K562 (cell line): ENCODE measurements at regions not wholly inside any gene's neighbourhood (a gene's known extent, or its start where the extent isn't known, plus 50 kb on each side); places are given as distances from the start of the nearest gene placed in this dataset.
A peak's percentile ranks its signal among the peaks of the same experiment; 100 is the strongest.

Source experiments
- ATAC-seq: fragments of 200-7000 bp; cut with Tn5 transposase; 3 replicates; pipeline ENCODE4 v1.9.1; 2020; ENCODE audit warnings: moderate library complexity
- BruUV-seq: library from RNA; stranded (reverse); fragments of 400-500 nt; replicated peaks from 2 replicates; lab custom pipeline; 2021; lab: Mats Ljungman, UMichigan
- CTCF ChIA-PET: fragments of 300-600 bp; formaldehyde crosslinking; extraction: SDS; loops from one replicate; lab custom pipeline; 2021; ENCODE audit warnings: low intra/inter-chr PET ratio; lab: Yijun Ruan, JAX
- POLR2A ChIA-PET: fragments of 300-600, 350-650 bp; sonication (Branson Sonifier 250); formaldehyde crosslinking; extraction: SDS; loops from one replicate; lab custom pipeline; 2021; ENCODE audit warnings: antibody characterized with exemption, inconsistent platforms; lab: Yijun Ruan, JAX
- DNase-seq, 4 experiments: peaks; one replicate each; pipeline versions ENCODE4 v3.0.0 to v3.0.0-alpha.2; 2011 to 2018; ENCODE audit warnings: low spot score in 3 of 4, mixed read lengths in 3 of 4; ENCODE audit errors: extremely low read depth in 1 of 4
- FAIRE-seq: peaks from 2 replicates; lab custom pipeline; 2011; peaks lifted over from hg19 to GRCh38; lab: Jason Lieb, UNC
- H2AFZ ChIP-seq: 2 replicates; pipeline ENCODE4 v1.6.0; 2011; ENCODE audit warnings: low read depth, low read length, control low read depth, inconsistent platforms
- H3K27ac ChIP-seq: fragments of 200-600 bp; 3 replicates; pipeline ENCODE4 v1.8.0; 2011; ENCODE audit warnings: low read depth, mild to moderate bottlenecking, control low read depth, inconsistent platforms, low read length, moderate library complexity, mixed read lengths; ENCODE audit errors: extremely low read depth
- H3K27me3 ChIP-seq, 2 experiments: fragments of 300-600 bp in 1 of 2; 2 replicates in 1 of 2; 3 replicates in 1 of 2; pipeline versions ENCODE4 v1.6.0 to v1.8.0; 2011; ENCODE audit warnings: inconsistent platforms in 2 of 2, low read length in 2 of 2, mild to moderate bottlenecking in 1 of 2, mixed read lengths in 1 of 2, moderate library complexity in 1 of 2; ENCODE audit not compliant: control insufficient read depth in 2 of 2, insufficient read depth in 2 of 2
- H3K36me3 ChIP-seq: fragments of 300-600 bp; 3 replicates; pipeline ENCODE4 v1.8.0; 2011; ENCODE audit warnings: mild to moderate bottlenecking, low read length, inconsistent platforms; ENCODE audit not compliant: control insufficient read depth, insufficient read depth
- H3K4me1 ChIP-seq, 2 experiments: fragments of 200-600 bp in 1 of 2; replicated peaks in 1 of 2; 2 replicates in 1 of 2; 3 replicates in 1 of 2; pipeline versions ENCODE4 v1.5.1 to v1.8.0; 2011; ENCODE audit warnings: inconsistent platforms in 2 of 2, low read length in 2 of 2, mild to moderate bottlenecking in 1 of 2, mixed read lengths in 1 of 2, moderate library complexity in 1 of 2; ENCODE audit not compliant: control insufficient read depth in 2 of 2, insufficient read depth in 2 of 2
- H3K4me2 ChIP-seq: 2 replicates; pipeline ENCODE4 v1.6.1; 2011; ENCODE audit warnings: low read length, control low read depth, inconsistent platforms, mixed read lengths; ENCODE audit not compliant: insufficient read depth
- H3K4me3 ChIP-seq: fragments of 200-600 bp; sonication (generic), shearing (Covaris generic); 2 replicates; pipeline ENCODE4 v1.5.1; 2016; ENCODE audit warnings: control low read depth, inconsistent platforms
- H3K79me2 ChIP-seq: fragments of 200-600 bp; 3 replicates; pipeline ENCODE4 v1.8.0; 2011; ENCODE audit warnings: low read length, inconsistent platforms; ENCODE audit not compliant: control insufficient read depth, insufficient read depth
- H3K9ac ChIP-seq, 2 experiments: 2 replicates each; pipeline versions ENCODE4 v1.6.0 to v1.6.1; 2011; ENCODE audit warnings: low read depth in 2 of 2, low read length in 2 of 2, control low read depth in 1 of 2, inconsistent platforms in 1 of 2, mild to moderate bottlenecking in 1 of 2, mixed read lengths in 1 of 2; ENCODE audit not compliant: insufficient read depth in 1 of 2
- H3K9me1 ChIP-seq: one replicate; pipeline ENCODE4 v1.6.0; 2011; ENCODE audit warnings: inconsistent platforms, mild to moderate bottlenecking, low read length, moderate library complexity; ENCODE audit not compliant: control insufficient read depth, insufficient read depth
- H3K9me3 ChIP-seq: replicated peaks from 2 replicates; pipeline ENCODE4 v1.5.1; 2011; ENCODE audit warnings: low read depth, low read length, inconsistent platforms; ENCODE audit not compliant: control insufficient read depth, insufficient read depth
- H4K20me1 ChIP-seq: replicated peaks from 2 replicates; pipeline ENCODE4 v1.6.1; 2011; ENCODE audit warnings: low read length, inconsistent platforms, mixed read lengths; ENCODE audit not compliant: control insufficient read depth, insufficient read depth
- FOXP1 ChIP-seq: sonication (generic); formaldehyde crosslinking; IDR thresholded peaks from 2 replicates; pipeline ENCODE4 v1.8.0; 2022; ENCODE audit warnings: mild to moderate bottlenecking, missing genetic modification reagents
- GMEB1 ChIP-seq: fragments of 250-450 bp; sonication (Bioruptor Pico); IDR thresholded peaks from 2 replicates; pipeline ENCODE4 v1.4.0; 2020; ENCODE audit warnings: mild to moderate bottlenecking
- HLTF ChIP-seq: fragments of 450-650 bp; IDR thresholded peaks from 2 replicates; pipeline ENCODE4 v1.6.1; 2016
- POLR2AphosphoS2 ChIP-seq: IDR thresholded peaks from 2 replicates; pipeline ENCODE4 v1.6.1; 2012; ENCODE audit warnings: low read length, improper control_type of control experiment
- SLC30A9 ChIP-seq: fragments of 250-450 bp; sonication (Bioruptor Pico); IDR thresholded peaks from 2 replicates; pipeline ENCODE4 v1.8.0; 2022; ENCODE audit warnings: mild to moderate bottlenecking, moderate library complexity
- ZC3H4 ChIP-seq: sonication (generic); formaldehyde crosslinking; IDR thresholded peaks from 2 replicates; pipeline ENCODE4 v1.9.0; 2021; ENCODE audit warnings: missing genetic modification reagents, borderline replicate concordance
- ZNF316 ChIP-seq: fragments of 450-650 bp; IDR thresholded peaks from 2 replicates; pipeline ENCODE4 v1.6.1; 2016
- ZNF507 ChIP-seq: conservative IDR thresholded peaks from 2 replicates; pipeline ENCODE4 v1.6.1; 2017; ENCODE audit warnings: missing genetic modification characterization, missing compliant biosample characterization
- ZNF764 ChIP-seq: fragments of 250-450 bp; sonication (Bioruptor Pico); IDR thresholded peaks from 2 replicates; pipeline ENCODE4 v1.4.0; 2020; ENCODE audit warnings: low read depth, mild to moderate bottlenecking, moderate library complexity
- WGBS: fragments of 100-300 bp; shearing (Covaris generic); methylation state at CpG from one replicate; pipeline ENCODE4 v1.1.6; 2016; ENCODE audit warnings: low coverage, mixed read lengths; ENCODE audit not compliant: insufficient coverage; ENCODE audit errors: missing lambda C conversion rate; 5-methylcytosine and 5-hydroxymethylcytosine counted together
- in situ Hi-C: fragments of 300-500 bp; cut with MboI; formaldehyde crosslinking; loops from 4 replicates; pipeline ENCODE4 v1.15.0; 2018; ENCODE audit warnings: inconsistent platforms, mixed read lengths
- intact Hi-C: fragments of 100-400 bp; cut with micrococcal nuclease; formaldehyde crosslinking; loops from 2 replicates; pipeline ENCODE4 v1.14.2; 2022

DNA sequence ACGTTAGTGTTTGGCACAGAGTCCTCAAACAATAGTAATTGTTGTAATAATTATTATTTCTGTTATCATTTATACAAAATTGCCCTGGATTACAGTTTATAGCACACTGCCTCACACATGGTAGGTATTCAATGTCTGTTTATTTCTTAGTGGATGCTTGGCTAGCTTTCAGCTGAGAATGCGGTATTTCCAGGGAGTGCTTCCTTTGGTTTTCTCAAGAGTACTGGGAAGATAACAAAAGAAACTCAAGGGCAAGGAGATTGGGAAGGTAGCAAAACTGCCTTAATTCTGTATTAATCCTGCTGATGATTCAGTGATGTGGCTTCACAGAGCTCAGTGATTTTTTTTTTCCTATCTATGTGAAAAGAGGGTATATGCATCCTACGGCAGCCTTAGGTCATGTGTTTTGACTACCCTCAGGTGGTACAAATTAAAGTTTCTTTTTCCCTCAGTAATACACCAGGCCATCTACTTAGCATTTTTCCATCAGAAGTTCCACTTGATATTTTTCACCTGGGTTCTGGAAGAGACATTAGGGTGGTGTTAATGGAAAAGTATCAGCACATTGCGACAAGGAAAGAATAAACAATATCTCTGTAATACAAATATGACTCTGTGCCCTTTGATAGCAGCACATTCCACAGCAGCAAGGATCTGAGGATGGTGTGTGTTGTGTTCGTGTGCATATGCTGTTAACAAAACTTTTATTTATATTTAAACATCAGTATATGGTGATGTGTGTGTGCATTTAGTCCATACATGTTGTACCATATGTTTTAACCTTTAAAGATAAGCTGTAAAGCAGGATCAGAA, 124.3 kb upstream of the RASGEF1B start:
- H3K9me3 ChIP-seq: no peaks in the 10 kb centered on the region
- intact Hi-C loops (no loop called here), in situ Hi-C loops (no loop called here)
- no TSS peak for BruUV-seq
- H3K27ac ChIP-seq: no peak overlapping the region
- no peak overlapping the region for H2AFZ ChIP-seq
- POLR2A ChIA-PET: interaction anchor here (0.6 kb wide), 1 partner anchor 357 kb away, joined by 3 read pairs; no protein-coding TSS in a partner anchor
- H4K20me1 ChIP-seq: no peaks in the 10 kb centered on the region
- no peaks in the 10 kb centered on the region for H3K4me1 ChIP-seq
- no peaks in the 10 kb centered on the region for H3K36me3 ChIP-seq
- ATAC-seq (no peak), FAIRE-seq (peak; percentile 6), DNase-seq (no peak)
- no peak overlapping the region for H3K4me2 ChIP-seq
- no peaks in the 10 kb centered on the region for H3K9me1 ChIP-seq
- H3K27me3 ChIP-seq: peaks cover 0 to 8% of the 10 kb centered on the region in 2 experiments; a peak in 1 of 5 replicates
- H3K4me3 ChIP-seq: no peak overlapping the region
- H3K79me2 ChIP-seq: no peaks in the 10 kb centered on the region
- no peak overlapping the region for H3K9ac ChIP-seq
- TF ChIP-seq ZNF316 (no peak), SLC30A9 (CRISPR knock-in tag) (no peak), POLR2AphosphoS2 (no peak), ZNF507 (tag) (no peak), FOXP1 (CRISPR knock-in tag) (no peak), ZNF764 (CRISPR knock-in tag) (no peak), GMEB1 (no peak), HLTF (no peak), ZC3H4 (CRISPR knock-in tag) (no peak)
- WGBS: 1% methylated on average over 5 of the region's 5 CpGs
- CTCF ChIA-PET: no interaction called here
